ENCODE measurements at regions not wholly inside any gene's neighbourhood (a gene's known extent, or its start where the extent isn't known, plus 50 kb on each side); places are given as distances from the start of the nearest gene placed in this dataset.

DNA sequence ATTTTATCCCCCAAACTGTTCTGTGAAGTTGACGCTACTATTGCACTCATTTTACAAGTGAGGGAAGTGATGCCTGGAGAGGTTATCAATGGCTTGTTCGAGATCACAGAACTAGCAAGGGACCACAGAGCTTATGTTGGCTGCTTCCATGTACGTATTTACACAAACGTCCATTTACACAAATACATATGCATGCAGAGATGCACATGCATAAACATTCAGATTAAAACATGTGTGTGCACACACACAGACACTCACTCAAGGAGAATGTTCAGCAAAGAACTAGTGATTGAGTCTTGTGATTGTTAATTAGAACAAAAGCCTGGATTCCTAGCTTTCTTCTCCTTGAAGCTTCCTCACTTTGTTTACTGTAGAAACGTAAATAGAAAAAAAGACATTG lies 321.5 kb upstream of the CHD6 start:
- no peak for DNase-seq

DNA sequence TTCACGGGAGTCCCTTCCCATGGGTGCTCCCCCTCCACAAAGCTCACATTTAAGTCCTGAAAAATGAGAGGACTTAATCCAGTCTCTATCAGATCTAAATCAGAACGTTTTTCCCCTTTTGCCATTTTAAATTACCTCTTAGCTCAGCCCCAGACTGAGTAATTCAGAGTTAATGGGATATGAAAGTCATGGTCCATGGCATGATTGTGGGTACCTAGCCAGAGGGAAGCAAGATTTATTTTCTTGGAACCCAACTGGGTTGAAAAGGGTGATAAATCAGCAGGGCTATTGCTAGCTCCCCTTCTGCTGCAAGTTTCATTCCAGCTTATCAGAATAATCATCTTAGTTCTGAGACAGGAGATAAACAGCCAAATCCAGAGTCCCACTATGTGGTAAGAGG lies 320.2 kb upstream of the CHD6 start:
- no peak for DNase-seq

GRCh38 chr20:41935259-41935791 lies 317.1 kb upstream of the CHD6 start:
- DNase-seq = no peak

- DNase-seq = no peak
These were observed 314.3 kb upstream of the CHD6 start for GRCh38 chr20:41932431-41932830.

- DNase-seq = no peak
These were observed 309.5 kb upstream of the CHD6 start for GRCh38 chr20:41927655-41928054.

GRCh38 chr20:41927189-41927588 lies 309.0 kb upstream of the CHD6 start:
- DNase-seq = no peak

- no peak for DNase-seq
These were observed 307.3 kb upstream of the CHD6 start for GRCh38 chr20:41925476-41925875.

GRCh38 chr20:41923624-41924023 lies 305.4 kb upstream of the CHD6 start:
- no peak for DNase-seq

DNA sequence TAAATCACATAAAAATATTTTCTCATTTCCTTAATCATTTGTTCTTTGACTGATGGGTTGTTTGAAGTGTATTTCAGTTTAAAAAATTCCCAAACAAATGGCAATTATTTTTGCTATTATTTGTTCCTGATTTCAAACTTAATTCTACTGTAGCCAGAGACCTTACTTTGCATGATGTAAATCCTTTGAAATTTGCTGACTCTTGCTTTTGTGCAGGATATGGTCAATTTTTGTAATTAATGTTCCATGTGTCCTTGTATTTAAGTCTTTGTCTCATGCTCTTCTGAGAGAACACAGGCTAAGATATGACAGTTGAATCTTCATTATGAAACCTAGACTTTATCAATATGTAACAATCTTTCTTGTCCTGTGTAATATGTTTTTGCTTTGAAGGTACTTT lies 295.0 kb upstream of the CHD6 start:
- no peak for DNase-seq

GRCh38 chr20:41910558-41910957 lies 292.4 kb upstream of the CHD6 start:
- DNase-seq = no peak

GRCh38 chr20:41905199-41905598 lies 287.0 kb upstream of the CHD6 start:
- DNase-seq = no peak

DNA sequence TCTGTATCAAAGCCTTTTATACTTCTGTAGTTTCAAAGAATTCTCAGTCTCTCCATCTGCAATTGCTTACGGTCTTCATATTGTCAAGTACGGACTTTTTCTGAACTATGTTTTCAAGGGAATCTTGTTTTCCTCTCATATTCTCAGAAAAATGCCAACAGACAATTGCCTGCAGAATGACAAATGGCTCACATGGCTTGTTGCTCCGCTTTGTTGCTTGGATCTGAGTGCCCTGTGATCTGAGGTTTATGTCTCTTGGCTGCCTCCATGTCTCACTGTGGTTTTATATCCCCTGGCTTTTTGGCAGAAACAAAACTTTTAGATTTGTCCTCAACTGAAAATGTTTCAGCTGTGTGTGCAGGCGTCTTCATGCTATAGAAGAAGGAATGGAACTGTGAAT lies 285.4 kb upstream of the CHD6 start:
- DNase-seq = no peak

DNA sequence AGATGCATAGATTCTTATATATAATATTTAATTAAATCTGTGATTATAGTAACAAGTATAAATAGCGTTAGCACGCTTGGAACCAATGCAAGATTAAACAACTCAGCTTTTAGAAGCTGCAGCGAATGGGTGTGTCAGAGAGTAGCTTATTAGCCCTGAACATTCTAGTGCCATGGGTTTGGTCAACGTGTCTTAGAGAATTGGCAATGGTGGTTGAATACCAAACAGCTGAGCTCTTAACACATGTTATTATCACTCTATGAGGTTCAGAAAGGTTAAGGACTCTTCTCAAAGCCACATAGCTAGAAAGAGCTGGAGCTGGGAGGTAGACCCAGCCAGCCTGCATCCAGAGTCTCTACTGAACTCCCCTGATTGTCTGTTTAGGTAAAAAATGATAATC lies 284.2 kb upstream of the CHD6 start:
- no peak for DNase-seq

GRCh38 chr20:41900201-41900691 lies 282.1 kb upstream of the CHD6 start:
- no peak for DNase-seq

DNA sequence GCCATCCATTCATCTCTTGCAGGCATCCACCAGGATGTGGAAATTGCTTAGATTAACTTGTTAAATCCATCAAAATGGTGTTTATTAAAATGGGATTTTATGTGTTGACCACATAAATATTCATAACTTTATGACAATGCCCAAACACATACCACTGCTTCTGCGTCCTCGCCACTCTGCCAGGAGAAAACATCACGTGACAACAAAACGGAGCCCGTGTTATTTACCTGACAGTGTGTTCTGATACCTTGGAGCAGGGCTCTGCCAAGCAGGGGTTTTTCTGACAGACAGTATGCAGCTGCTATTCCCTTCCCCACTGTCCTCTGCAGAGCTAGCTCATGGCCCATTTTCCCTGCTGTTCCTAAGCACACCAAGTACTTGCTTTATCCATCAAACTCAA lies 279.5 kb upstream of the CHD6 start:
- no peak for DNase-seq

DNA sequence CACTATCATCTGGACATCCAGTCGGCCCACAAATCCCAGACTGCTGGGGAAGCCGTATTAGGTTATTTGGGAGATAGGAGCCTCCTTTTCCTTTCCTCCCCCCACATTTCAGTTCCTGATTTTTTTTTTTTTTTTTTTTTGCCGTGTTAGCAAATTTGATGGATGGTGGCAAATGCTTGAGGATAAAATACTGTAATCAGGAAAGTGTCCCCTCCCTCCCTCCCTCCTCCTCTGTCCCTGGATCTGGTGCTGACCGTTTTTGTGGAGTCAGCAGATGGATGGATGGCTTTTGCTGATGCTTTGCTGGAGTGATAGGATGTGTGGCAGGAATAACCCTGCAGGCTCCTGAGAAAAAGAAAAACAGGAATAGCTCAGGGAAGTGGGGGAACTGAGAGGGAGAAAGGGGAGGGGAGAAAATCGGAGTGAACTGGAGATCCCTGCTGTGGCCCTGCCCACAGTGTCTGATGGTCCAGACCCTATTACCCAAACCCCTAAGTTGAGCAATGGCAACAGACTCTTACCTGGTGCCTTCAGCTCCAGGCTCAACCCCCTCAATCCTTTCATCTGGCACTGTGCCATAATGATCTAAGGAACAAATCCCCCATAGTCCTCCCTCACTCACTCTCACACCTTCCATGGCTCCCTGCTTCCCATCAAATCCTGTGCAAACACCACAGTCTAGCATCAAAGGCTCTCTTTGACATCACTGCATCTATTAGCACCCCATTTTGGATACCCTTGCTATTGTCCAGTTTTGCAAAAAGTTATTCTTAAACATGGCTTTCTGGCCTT lies 277.3 kb upstream of the CHD6 start:
- DNase-seq = no peak

DNA sequence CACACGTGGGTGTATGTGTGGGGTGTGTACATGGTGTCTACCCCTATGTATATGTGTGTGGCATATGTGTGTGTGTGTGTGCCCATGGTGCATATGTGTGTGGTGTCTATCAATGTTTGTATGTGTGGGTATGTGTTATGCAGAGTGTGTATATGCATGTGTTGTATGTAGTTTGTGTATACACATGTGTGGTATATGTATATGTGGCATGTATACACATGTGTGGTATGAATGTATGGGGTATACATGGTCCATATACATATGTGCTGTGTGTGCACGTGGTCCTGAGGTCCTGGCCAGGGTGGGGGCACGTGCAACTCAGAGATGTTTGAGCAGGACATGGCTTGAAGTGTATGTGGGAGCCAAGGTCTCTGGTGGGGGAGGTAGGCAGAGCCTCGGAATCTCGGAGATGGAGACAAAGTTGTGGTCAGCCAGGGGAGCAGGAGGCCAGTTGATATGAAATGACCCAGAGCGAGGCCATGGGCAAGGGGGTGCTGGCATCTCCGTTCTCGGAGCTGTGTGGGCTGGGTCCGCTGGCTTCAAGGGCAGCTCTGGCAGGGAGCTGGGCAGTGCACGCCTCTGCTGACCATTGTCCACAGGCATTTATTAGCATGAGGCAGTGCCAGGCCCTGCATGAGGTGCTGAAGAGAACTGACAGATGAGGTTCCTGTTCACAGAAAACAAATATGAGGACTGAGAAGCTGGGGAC lies 276.2 kb upstream of the CHD6 start:
- no peak for DNase-seq

- DNase-seq = no peak
These were observed 273.9 kb upstream of the CHD6 start for GRCh38 chr20:41892031-41892430.

- no peak for DNase-seq
These were observed 271.7 kb upstream of the CHD6 start for GRCh38 chr20:41889844-41890224.

- DNase-seq = no peak
These were observed 271.1 kb upstream of the CHD6 start for GRCh38 chr20:41889126-41889843.

GRCh38 chr20:41888434-41888833 lies 270.3 kb upstream of the CHD6 start:
- no peak for DNase-seq

DNA sequence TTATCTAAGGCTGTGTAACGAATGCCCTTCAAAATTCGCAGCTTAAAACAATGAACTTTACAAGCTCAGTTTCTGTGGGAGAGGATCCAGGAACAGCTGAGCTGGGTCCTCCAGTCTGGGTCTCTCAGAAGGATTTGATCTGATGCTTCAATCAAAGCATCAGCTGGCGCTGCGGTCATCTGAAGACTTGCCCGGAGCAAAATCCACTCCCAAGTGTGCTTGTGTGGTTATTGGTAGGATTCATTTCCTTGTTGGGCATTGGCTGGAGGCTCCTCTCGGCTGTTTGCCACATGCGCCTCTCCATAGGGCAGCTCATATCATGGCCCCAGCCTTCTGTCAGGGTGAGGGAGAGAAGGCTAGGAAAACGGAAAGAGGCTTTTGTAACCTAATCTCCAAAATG lies 269.3 kb upstream of the CHD6 start:
- DNase-seq = no peak

- DNase-seq = no peak
These were observed 263.4 kb upstream of the CHD6 start for GRCh38 chr20:41881466-41882046.
